GM12872 (cell line): ENCODE measurements at regions not wholly inside any gene's neighbourhood (a gene's known extent, or its start where the extent isn't known, plus 50 kb on each side); places are given as distances from the start of the nearest gene placed in this dataset.

Source experiments
- CTCF ChIP-seq: IDR thresholded peaks from 3 replicates; pipeline ENCODE4 v1.5.1; 2011; ENCODE audit warnings: low read depth, mild to moderate bottlenecking, low read length, moderate library complexity; ENCODE audit not compliant: insufficient read depth

GRCh38 chr4:89519771-89520320 lies 212.2 kb upstream of the GPRIN3 start:
- no peak for TF ChIP-seq CTCF

GRCh38 chr4:89518259-89518658 lies 210.7 kb upstream of the GPRIN3 start:
- no peak for TF ChIP-seq CTCF

- TF ChIP-seq CTCF, result no peak
These were observed 207.2 kb upstream of the GPRIN3 start for GRCh38 chr4:89514811-89515210.

GRCh38 chr4:89511776-89512175 lies 204.2 kb upstream of the GPRIN3 start:
- TF ChIP-seq CTCF, result no peak

- no peak for TF ChIP-seq CTCF
These were observed 202.2 kb upstream of the GPRIN3 start for GRCh38 chr4:89509708-89510281.

GRCh38 chr4:89506866-89507491 lies 199.4 kb upstream of the GPRIN3 start:
- TF ChIP-seq CTCF, result no peak

- no peak for TF ChIP-seq CTCF
These were observed 195.0 kb upstream of the GPRIN3 start for GRCh38 chr4:89502581-89502980.
